T-helper 2 cell (primary cell): ENCODE measurements at regions not wholly inside any gene's neighbourhood (a gene's known extent, or its start where the extent isn't known, plus 50 kb on each side); places are given as distances from the start of the nearest gene placed in this dataset.
"Not testable (repeated sequence)": the region's sequence is repeated elsewhere in the genome, so short reads cannot be mapped to it uniquely, and the experiment has no call there.

Experiments used
- DNase-seq, 5 experiments: peaks; one replicate each; pipeline versions ENCODE4 v3.0.0 to v3.0.0-alpha.2; 2012 to 2022

DNA sequence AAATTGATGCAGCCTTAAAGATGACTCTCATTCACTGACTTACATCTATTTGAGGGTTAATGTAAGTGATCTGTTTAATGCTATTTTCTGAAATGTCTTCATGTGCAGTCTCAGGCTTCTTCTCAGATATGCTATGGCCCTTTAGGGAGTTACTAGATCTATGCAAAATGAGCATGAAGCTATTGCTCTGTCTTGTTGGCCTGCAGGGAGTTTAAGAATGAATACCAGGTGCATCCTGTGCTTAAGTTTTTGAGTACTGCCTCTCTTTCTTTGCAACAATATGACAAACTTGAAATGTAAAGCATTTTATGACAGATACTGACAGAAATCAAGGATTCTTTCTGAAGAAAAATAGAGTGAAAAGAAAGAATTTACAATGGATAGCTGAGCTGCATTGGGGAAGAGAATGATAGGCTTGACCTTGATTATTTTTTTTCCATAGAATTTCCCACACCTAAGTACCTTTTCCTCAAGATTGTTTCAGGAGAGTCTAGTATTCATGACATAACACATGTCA is 1058.3 kb upstream of the TMEFF2 start:
- no peak for DNase-seq

DNA sequence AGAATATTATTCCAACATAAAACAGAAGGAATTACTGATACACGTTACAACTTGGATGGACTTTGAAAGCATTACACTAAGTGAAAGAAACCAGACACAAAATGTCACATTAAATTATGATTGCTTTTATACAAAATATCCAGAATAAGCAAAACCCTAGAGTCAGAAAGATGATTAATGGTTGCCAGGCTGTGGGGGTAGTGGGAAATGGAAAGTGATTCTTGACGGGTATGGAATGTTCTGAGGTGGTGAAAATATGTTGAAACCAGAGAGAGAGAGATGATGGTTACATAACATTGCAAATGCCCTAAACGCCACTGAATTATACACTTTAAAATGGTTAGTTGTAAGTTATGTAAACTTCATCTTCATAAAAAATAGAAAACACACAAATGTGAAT is 1057.2 kb upstream of the TMEFF2 start:
- no peak for DNase-seq

DNA sequence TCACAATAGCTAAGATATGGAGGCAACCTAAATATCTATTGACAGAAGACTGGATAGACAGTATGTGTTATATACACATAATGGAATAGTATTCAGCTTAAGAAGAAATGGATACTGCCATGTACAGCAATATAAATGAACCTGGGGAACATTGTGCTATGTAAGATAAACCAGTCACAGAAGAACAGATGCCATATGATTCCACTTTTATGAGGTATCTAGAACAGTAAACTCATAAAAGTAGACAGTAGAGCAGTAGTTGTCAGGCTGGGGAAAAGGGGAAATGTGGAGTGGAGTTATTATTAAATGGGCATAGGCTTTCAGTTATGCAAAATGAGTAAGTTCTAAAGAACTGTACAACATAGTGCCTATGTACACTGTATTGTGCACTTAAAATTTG is 1055.7 kb upstream of the TMEFF2 start:
- no peak for DNase-seq

DNA sequence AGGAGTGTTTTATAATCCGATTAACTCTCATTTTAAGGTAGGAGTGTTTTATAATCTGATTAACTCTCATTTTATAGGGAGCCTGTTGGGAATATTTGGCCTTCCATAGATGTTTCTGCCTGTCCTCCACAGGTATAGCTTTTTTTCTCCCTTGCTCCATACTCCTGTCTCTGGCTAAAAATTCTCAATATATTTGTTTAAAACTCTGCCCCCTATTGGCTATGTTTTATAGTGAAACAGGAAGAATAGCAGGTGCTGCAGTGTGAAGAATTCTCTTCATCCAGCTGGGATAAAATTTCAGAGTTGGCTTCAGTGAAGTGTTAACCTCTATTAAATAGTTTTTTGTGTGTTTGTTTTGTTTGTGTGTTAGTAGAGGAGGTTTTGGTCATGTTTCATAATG is 1046.0 kb upstream of the TMEFF2 start:
- no peak for DNase-seq

DNA sequence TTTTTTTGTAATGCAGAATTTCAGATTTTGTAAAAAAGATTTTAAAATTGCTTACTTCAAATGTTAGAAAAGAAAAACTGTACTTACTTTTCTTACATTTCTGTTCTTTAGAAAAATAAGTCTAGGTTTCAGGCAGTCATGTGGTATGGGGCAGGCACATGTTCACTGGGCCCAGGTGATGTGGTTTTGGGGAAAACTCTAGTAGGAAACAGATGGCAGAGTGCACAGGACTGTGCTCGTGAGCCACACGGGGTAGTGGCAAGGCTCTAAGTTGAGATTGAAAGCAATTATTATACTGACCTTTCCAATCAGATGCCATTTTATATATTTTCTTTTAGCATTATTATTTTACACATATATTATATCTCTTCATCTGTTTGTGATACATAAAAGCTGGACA is 1036.9 kb upstream of the TMEFF2 start:
- DNase-seq, result no peak

DNA sequence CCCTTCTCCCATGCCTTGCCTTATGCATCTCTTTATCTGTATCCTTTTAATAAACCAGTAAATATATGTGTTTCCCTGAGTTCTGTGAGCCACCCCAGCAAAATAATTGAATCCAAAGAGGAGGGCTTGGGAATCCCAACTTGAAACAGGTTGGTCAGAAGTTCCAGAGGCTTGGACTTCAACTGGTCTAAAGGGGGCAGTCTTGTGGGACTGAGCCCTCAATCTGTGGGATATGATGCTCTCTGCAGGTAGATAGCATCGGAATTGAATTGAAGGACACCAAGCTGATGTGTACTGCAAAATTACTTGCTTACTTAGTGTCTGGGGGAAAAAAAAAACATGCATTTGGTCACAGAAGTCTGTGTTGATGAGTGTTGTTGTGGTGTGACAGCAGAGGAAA is 1033.5 kb upstream of the TMEFF2 start:
- DNase-seq, result no peak

DNA sequence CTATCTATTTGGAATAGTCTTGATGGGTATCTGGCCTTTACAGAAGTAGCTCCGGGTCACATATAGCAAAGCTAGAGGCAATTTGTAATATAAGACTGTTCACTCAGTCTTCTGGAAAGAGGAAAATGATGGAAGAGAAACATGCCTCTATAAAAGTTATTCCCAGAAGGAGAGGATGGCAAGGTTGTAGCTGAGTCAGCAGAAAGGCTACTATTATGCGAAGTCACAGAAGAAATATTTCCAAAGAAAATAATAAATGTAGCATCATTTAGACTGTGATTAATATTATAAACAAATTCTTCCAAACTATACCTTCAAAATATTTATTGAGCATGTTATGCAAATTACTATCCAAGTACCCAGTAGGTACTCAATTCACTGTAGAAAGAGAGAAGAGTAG is 1027.7 kb upstream of the TMEFF2 start:
- DNase-seq, result no peak

DNA sequence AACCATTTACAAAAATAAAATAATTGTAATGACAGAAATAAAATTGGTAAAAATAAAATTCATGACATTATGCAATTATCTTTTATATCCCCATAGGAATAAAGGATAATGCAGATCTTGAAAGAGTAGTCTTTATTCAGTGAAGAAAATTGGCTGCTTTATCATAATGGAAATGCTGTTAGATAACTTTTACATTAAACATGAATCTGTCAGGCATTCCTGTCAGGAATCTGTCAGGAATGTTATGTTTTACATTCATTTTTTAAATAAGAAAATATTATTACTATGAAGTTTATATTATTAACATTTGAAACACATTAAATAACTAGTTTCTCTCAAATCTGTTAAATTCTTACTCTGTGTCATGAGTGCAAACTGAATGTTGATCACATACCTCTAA is 1024.7 kb upstream of the TMEFF2 start:
- no peak for DNase-seq

DNA sequence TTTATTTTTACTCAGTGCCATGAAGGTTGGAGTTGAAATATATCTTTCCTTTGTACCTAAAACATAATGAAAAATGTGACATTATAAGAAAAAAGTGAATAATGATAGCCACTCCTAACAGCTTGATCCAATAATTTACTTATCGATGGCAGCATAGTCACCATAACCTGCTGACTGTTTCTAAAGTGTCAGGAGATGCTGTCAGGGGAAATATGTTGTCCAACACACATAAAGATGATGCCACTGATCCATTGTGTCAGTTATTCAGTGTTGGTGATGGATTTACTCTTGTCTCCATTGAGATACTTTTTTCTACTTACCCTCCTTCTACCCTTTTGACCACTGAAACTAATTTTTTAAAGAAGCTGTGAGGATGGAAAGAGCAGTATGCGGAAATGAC is 1006.9 kb upstream of the TMEFF2 start:
- DNase-seq, result no peak

DNA sequence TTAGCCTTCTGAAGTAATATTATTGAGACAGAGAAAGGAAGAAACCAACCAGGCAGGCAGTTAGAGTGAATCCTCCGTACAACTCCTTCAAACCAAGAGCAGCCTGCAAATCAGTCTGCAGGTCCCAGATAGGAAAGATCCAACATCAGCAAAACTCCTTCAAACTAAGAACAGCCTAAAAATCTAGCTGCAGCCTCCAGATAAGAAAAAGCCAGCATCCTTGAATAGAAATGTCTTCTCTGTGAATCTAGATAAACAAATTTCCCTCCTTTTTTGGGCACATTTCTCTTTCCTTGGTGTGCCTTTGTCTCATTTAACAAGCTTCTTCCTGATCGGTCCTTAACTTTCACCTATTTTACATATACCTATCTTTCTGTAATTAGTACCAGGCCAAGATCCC is 1004.6 kb upstream of the TMEFF2 start:
- DNase-seq, result no peak

DNA sequence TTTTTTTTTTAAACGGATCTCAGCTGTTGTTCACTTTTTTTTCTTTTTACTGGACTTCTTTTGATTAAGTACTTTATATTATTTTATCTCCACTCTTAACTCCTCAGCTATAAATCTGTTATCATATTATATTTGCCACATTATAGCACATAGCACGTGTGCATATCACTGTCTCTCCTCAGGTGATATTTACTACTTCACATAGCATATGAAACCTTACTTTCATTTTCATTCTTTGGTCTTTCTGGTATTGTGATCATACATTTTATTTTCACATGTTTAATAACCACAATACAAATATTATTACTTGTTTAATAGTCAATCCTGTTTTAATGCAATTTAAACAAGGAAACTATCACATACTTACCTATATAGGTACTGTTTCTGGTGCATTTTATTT is 993.1 kb upstream of the TMEFF2 start:
- no peak for DNase-seq

DNA sequence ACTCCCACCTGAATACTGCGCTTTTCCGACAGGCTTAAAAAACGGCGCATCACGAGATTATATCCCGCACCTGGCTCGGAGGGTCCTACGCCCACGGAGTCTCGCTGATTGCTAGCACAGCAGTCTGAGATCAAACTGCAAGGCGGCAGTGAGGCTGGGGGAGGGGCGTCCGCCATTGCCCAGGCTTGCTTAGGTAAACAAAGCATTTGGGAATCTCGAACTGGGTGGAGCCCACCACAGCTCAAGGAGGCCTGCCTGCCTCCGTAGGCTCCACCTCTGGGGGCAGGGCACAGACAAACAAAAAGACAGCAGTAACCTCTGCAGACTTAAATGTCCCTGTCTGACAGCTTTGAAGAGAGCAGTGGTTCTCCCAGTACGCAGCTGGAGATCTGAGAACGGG is 976.2 kb upstream of the TMEFF2 start:
- DNase-seq, result not testable (repeated sequence)

DNA sequence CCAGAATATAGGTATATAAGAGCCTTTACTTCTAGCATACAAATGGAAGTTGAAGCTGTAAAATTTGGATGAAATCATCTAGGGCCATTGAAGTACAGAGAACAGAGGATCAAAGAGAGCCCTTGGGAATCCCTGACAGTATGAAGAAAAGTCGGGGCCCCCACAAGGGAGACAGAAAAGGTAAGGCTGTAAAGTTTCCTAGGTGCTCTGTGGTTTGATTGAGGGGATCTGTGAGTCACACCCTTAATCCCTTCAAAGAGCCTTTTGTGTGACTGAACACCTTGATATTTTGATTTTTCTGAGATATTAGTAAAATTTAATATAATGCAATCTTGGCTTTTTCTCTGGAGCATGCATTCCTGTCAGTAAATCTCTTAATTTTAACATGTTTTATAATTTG is 961.7 kb upstream of the TMEFF2 start:
- no peak for DNase-seq

DNA sequence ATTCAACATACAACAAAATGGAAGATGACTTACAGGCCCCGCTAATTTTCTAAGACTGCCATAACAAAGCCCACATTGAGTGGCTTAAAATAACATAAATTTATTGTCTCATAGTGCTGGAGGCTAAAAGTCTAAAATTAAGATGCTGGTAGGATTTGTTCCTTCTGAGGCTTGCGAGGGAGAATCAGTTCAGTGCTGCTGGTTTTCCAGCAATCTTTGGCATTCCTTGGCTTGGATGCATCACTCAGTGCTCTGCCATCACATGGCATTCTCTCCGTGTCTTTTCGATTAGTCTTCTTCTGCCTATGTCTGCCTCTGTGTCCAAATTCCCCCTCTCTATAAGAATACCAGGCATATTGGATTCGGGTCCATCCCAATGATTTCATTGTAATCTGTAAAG is 959.3 kb upstream of the TMEFF2 start:
- DNase-seq, result no peak

DNA sequence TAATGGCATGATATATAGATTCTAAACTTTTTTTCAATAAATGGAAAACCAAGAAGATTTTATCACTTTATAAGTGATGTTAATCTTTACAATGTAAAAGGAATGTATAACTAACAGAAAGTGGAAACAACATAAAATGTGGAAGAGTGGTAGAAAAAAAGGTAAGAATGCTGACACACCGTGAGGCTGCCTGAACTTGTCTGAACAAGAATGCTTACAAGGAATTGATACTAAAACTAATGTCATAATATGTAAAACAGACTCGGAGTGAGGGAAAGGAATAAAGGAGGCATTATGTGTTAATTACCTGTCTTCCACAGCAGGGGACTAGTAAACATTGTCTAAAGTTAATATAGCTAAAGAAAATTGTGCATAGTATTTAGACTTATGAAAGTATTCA is 958.8 kb upstream of the TMEFF2 start:
- DNase-seq, result no peak

DNA sequence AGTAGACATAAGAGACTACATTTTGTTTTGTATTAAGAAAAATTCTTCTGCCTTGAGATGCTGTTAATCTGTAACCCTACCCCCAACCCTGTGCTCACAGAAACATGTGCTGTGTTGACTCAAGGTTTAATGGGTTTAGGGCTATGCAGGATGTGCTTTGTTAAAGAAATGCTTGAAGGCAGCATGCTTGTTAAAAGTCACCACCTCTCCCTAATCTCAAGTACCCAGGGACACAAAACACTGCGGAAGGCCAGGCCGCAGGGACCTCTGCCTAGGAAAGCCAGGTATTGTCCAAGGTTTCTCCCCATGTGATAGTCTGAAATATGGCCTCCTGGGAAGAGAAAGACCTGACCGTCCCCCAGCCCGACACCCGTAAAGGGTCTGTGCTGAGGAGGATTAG is 947.7 kb upstream of the TMEFF2 start:
- not testable (repeated sequence) for DNase-seq

DNA sequence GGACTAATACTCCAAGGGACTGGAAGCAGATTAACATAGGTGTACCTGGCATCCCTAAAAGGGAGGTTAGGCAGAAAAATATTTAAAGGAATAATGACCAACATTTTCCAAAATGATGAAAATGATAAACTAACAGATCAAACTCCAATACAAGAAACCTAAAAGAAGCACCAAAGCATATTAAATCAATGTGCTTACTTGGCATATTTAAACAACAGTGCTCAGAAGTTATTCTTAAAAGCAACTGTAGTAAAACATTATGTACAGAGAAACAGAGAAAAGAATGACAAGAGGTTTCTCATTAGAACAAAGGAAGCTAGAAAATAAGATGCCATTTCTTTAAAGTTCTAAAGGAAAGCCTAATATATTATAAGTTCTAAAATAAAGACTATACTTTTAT is 947.3 kb upstream of the TMEFF2 start:
- DNase-seq, result no peak

DNA sequence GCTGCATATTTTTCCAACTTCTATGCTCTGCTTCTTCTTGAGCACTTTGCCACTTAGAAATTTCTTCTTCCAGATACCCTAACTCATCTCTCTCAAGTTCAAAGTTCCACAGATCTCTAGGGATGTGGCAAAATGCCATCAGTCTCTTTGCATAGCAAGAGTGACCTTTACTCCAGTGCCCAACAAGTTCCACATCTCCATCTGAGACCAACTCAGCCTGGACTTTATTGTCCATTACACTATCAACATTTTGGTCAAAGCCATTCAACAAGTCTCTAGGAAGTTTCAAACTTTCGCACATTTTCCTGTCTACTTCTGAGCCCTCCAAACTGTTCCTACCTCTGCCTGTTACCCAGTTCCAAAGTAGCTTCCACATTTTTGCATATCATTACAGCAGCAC is 946.2 kb upstream of the TMEFF2 start:
- DNase-seq, result not testable (repeated sequence)

DNA sequence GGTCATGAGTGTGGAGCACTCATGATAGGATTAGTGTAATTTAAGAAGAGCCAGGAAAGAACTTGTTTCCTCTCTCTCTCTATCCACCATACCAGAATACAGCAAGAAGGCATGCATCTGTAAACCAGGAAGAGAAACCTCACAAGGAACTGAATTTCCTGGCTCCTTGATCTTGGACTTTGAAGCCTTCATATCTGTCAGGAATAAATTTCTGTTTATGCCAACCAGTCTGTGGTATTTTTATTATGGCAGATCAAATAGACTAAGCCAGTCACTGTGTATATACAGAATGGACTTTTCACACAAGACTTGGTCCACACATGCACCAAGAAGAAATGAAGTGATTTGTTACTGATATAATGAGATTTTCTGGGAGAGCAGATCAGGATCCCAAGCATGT is 930.1 kb upstream of the TMEFF2 start:
- DNase-seq, result no peak

DNA sequence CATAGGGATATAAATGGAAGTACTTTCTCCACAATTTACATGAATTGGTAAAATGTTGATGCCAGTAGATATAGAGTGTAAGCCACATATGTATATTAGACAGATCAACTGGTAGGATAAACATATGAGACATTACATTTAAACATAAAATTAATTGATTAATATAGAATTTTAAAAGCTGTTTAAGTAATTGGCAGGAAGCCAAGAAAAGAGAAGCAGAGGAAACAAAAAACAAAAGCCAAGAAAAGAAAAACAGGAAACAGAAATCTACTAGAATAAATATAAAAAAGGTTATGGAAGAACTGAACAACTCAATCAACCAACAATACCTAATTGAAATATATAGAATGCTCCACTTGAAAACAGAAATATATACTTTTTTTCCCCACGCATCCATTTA is 920.1 kb upstream of the TMEFF2 start:
- DNase-seq, result no peak

DNA sequence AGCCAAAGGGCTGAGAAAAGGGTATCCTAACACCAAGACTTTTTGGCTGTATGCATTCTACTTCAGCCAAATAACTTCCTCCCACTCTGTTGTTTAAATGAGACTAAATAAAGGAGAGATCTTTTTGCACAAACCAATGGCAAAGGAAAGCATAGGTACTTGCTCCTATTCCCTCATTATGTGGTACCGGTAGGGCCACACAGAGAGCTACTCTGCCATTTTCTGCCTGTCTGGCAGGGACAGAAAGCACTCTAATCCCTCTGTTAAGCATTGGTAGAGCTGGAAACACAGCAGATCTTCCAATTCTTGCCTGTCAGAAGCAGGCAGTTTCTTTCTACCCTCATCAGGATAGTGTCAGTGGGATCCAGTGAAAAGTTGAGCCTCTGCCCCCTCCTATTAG is 918.3 kb upstream of the TMEFF2 start:
- no peak for DNase-seq

DNA sequence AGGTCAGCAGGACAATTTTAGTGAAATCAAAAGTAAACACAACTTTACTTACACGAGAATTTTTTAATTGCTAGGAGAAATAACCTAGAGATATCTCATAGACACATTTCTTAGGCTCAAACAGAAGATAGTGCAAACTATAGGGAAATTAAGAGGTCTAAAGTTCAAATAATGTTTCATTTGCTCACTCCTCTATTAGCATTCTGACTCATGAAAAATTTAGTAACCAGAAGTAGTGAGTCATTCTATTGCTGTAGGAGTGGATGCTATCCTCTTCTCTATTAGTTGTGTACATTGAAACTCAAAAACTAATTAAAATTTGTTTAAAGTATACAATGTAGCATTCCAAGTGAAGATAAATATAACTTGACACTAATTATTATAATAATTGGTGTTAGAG is 908.3 kb upstream of the TMEFF2 start:
- no peak for DNase-seq

DNA sequence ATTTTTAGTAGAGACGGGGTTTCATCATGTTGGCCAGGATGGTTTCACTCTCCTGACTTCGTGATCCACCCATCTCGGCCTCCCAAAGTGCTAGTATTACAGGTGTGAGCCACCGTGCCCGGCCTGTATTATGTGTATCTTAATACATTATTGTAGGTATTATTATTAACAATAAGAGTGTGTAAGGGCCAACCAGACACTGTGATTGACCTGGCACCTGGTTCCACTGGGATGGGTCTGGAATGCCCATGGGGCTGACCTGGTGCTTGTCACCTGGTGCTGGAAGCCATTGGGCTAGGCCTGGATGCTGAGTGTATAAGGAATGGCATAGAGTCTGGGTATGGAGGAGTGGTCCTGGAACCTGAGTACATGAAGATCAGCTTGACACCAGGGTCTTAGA is 906.9 kb upstream of the TMEFF2 start:
- no peak for DNase-seq

DNA sequence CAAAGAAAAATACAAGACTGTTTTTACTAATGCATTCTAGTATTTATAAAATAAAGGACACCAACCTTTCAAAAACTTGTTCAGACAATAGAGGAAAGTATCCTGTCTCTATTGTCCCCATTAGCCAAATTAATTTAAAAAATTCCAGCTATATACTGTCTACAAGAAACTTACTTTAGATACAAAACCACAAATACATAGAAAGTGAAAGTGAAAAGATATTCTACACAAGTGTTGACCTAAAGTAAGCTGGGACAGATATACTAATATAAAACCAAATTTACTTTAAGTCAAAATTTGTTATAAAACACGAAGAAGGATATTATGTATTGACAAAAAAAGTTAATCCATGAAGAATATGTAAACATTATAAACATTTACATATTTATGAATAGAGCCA is 893.3 kb upstream of the TMEFF2 start:
- DNase-seq, result no peak

DNA sequence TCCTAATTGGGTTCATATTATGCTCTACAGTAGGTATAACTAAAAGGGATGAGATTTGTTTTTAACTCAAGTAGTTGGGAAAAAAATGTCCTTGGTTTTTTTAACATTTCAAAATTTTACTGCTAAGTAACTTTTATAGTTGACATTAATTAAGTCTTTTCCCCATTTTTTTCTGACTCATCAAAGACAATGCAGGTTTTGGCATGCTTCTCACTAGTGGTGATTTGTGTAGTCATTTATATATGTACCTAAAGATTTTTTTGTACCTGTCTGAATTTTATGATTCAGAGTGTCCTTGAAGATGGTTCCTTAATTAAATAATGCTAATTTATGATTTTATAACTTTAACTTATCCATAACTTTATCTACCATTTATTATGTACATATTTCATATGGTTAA is 882.3 kb upstream of the TMEFF2 start:
- DNase-seq, result no peak

DNA sequence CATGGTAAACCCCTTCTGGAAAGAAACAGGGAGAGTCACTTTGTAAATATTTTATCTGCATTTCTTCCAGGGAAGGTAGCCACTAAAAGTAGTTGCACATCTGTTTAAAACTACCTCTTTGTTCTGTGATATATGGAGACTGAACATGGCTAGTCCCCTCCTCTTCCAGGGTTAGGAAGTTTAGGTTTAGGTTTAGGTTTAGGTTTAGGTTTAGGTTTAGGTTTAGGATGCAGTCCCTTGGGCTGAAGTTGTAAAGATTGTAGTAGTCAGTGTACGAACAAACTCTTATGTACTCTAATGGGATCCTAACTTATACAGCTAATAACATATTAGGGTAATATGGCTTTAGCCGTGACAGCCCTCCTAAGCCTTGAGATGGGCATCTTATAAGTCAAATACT is 880.2 kb upstream of the TMEFF2 start:
- no peak for DNase-seq
